ENCODE measurements at regions not wholly inside any gene's neighbourhood (a gene's known extent, or its start where the extent isn't known, plus 50 kb on each side); places are given as distances from the start of the nearest gene placed in this dataset.

DNA sequence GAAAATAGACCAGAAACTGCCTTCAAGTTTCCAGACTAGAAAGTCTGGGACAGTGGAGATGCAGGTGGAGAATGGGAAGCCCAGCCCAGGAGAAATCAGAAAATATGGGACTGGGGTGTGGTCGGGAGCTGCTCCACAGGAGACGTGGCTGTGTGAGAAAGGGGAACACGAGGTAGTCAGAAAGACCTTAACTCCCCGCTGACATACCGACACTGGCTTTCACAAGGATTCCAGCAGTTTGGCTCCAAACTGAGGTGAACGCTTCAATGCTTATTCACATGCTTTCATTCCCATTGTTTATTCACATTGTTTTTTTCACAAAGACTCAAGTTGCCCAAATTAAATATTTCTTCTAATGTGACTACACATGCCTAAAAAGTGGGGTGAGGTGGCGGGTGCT is 111.5 kb upstream of the SLCO3A1 start:
- TF ChIP-seq, protein P1, sequence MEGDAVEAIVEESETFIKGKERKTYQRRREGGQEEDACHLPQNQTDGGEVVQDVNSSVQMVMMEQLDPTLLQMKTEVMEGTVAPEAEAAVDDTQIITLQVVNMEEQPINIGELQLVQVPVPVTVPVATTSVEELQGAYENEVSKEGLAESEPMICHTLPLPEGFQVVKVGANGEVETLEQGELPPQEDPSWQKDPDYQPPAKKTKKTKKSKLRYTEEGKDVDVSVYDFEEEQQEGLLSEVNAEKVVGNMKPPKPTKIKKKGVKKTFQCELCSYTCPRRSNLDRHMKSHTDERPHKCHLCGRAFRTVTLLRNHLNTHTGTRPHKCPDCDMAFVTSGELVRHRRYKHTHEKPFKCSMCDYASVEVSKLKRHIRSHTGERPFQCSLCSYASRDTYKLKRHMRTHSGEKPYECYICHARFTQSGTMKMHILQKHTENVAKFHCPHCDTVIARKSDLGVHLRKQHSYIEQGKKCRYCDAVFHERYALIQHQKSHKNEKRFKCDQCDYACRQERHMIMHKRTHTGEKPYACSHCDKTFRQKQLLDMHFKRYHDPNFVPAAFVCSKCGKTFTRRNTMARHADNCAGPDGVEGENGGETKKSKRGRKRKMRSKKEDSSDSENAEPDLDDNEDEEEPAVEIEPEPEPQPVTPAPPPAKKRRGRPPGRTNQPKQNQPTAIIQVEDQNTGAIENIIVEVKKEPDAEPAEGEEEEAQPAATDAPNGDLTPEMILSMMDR (IDR thresholded peaks at IDR 0.05; ENCODE audit: poor library complexity): no peak
- no peak for TF ChIP-seq EZH2 (IDR thresholded peaks at IDR 0.05; ENCODE audit: borderline replicate concordance)

Data from hepatocyte (in vitro differentiated cells).